Transverse colon (tissue), 4 donors: ENCODE measurements at regions not wholly inside any gene's neighbourhood (a gene's known extent, or its start where the extent isn't known, plus 50 kb on each side); places are given as distances from the start of the nearest gene placed in this dataset.

Source experiments
- DNase-seq: peaks from one replicate; pipeline ENCODE4 v3.0.0-alpha.2; 2019
- H3K27ac ChIP-seq, 4 donors: fragments of 200-600 bp; sonication (generic); 2 replicates each; pipeline ENCODE4 v1.5.1; 2016 to 2018; ENCODE audit warnings: inconsistent platforms in 4 of 4
- H3K27me3 ChIP-seq: fragments of 200-600 bp; sonication (generic); 2 replicates; pipeline ENCODE4 v1.5.1; 2017; ENCODE audit warnings: inconsistent platforms
- H3K36me3 ChIP-seq, 4 donors: fragments of 200-600 bp; sonication (generic); 2 replicates each; pipeline ENCODE4 v1.5.1; 2017 to 2019; ENCODE audit warnings: inconsistent platforms in 4 of 4
- H3K4me1 ChIP-seq, 4 donors: fragments of 200-600 bp; sonication (generic); 2 replicates each; pipeline ENCODE4 v1.5.1; 2017 to 2020; ENCODE audit warnings: inconsistent platforms in 4 of 4
- H3K4me3 ChIP-seq, 4 donors: fragments of 200-600 bp; sonication (generic); 1 replicate in 1 of 4; 2 replicates in 3 of 4; pipeline versions ENCODE4 v1.5.1 to v1.6.1; 2017 to 2019; ENCODE audit warnings: inconsistent platforms in 4 of 4
- H3K9me3 ChIP-seq, 2 donors: fragments of 200-600 bp; sonication (generic); 2 replicates each; pipeline ENCODE4 v1.5.1; 2017 to 2019; ENCODE audit warnings: inconsistent platforms in 2 of 2
- EP300 ChIP-seq: sonication (generic); formaldehyde crosslinking; IDR thresholded peaks from one replicate; pipeline ENCODE4 v1.6.1; 2017; ENCODE audit warnings: antibody characterized with exemption, low read depth
- POLR2A ChIP-seq: fragments of 450-650 bp; IDR thresholded peaks from one replicate; pipeline ENCODE4 v1.6.1; 2016; ENCODE audit warnings: antibody characterized with exemption, mild to moderate bottlenecking, moderate library complexity
- POLR2AphosphoS5 ChIP-seq, 3 donors: sonication (generic); formaldehyde crosslinking; IDR thresholded peaks; one replicate each; pipeline ENCODE4 v1.6.1; 2016; ENCODE audit warnings: antibody characterized with exemption in 3 of 3
- WGBS, 2 donors: methylation state at CpG; one replicate each; pipeline ENCODE4 v1.1.5; 2018; ENCODE audit warnings: low coverage in 1 of 2; 5-methylcytosine and 5-hydroxymethylcytosine counted together
- in situ Hi-C, 4 donors: fragments of 200-750 bp; cut with MboI; loops; one replicate each; pipeline versions ENCODE4 v1.15.0 to v1.15.1; 2017; ENCODE audit warnings: low sequenced_read_pairs in 3 of 4, low pct_ligation_motif_present in 1 of 4, low pct_unique_long_range_greater_than_20kb in 1 of 4
- intact Hi-C: fragments of 100-400 bp; cut with DNase I; formaldehyde crosslinking; loops from one replicate; pipeline ENCODE4 v1.15.1; 2023; ENCODE audit warnings: low total_unique reads
- TF ChIP-seq, protein P1 (sequence below), 5 experiments: fragments of 200-600 bp in 3 of 5; fragments of 450-650 bp in 2 of 5; sonication (generic) in 3 of 5; IDR thresholded peaks; 1 replicate in 2 of 5; 2 replicates in 3 of 5; pipeline ENCODE4 v1.5.1; 2016 to 2017; ENCODE audit warnings: antibody characterized with exemption in 5 of 5, inconsistent platforms in 3 of 5, mild to moderate bottlenecking in 2 of 5, moderate library complexity in 1 of 5

DNA sequence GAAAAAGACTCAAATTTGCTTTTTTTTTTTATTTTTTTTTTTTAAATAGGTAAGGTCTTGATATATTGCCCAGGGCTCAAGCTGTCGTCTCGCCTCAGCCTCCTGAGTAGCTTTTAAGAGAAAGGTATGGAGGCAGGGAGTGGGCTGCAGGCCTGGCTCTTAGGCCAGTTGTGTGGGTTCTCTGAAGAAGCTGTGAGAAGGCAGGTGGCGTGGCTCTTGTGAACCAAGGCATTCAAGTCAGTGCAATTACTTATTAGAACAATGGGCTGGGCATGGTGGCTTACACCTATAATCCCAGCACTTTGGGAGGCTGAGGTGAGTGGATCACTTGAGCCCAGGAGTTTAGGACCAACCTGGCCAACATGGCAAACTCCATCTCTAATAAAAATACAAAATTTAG, 244.0 kb upstream of the SFRP2 start:
- no peaks in the 10 kb centered on the region for H3K36me3 ChIP-seq
- DNase-seq: no peak
- H3K27ac ChIP-seq: no peak overlapping the region
- peaks cover 0 to 3% of the 10 kb centered on the region in 2 donors for H3K9me3 ChIP-seq
- TF ChIP-seq EP300 (no peak), POLR2A (no peak), POLR2AphosphoS5 (IDR thresholded peaks at IDR 0.05) (no peak)
- TF ChIP-seq, protein P1, sequence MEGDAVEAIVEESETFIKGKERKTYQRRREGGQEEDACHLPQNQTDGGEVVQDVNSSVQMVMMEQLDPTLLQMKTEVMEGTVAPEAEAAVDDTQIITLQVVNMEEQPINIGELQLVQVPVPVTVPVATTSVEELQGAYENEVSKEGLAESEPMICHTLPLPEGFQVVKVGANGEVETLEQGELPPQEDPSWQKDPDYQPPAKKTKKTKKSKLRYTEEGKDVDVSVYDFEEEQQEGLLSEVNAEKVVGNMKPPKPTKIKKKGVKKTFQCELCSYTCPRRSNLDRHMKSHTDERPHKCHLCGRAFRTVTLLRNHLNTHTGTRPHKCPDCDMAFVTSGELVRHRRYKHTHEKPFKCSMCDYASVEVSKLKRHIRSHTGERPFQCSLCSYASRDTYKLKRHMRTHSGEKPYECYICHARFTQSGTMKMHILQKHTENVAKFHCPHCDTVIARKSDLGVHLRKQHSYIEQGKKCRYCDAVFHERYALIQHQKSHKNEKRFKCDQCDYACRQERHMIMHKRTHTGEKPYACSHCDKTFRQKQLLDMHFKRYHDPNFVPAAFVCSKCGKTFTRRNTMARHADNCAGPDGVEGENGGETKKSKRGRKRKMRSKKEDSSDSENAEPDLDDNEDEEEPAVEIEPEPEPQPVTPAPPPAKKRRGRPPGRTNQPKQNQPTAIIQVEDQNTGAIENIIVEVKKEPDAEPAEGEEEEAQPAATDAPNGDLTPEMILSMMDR (IDR thresholded peaks at IDR 0.05): no peak
- intact Hi-C loops (no loop called here), in situ Hi-C loops (no loop called here)
- no peak overlapping the region for H3K4me3 ChIP-seq
- no peaks in the 10 kb centered on the region for H3K27me3 ChIP-seq
- H3K4me1 ChIP-seq: no peaks in the 10 kb centered on the region
- WGBS, 2 donors: 85 to 87% methylated on average over 2 to 3 of the region's 3 CpGs

DNA sequence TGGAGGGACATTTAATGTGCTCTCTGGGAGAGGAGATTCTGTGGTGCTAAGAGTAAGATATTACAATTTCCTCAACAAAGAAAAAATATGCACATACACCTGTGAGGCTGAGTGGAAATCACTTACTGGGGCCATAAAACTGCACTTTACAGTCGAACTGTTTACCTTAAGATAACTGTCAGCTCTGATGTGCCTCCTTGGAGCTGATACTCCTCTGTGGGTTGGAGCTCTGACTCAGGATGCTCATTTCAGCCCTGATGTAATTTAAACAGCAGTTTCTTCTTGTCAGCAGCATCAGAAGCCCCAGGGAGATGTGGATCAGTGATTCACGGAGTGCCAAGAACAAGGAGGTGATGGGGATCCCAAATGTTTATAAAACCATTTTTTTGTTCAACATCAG, 241.9 kb upstream of the SFRP2 start:
- H3K36me3 ChIP-seq: no peaks in the 10 kb centered on the region
- 0 to 18% methylated on average over 1 to 2 of the region's 2 CpGs for WGBS, 2 donors
- intact Hi-C loops (no loop called here), in situ Hi-C loops (no loop called here)
- TF ChIP-seq POLR2A (no peak), POLR2AphosphoS5 (IDR thresholded peaks at IDR 0.05) (no peak), EP300 (no peak)
- TF ChIP-seq, protein P1 (IDR thresholded peaks at IDR 0.05): no peak
- no peak overlapping the region for H3K27ac ChIP-seq
- H3K9me3 ChIP-seq: peaks cover 0 to 3% of the 10 kb centered on the region in 2 donors
- H3K27me3 ChIP-seq: no peaks in the 10 kb centered on the region
- no peak overlapping the region for H3K4me3 ChIP-seq
- DNase-seq: no peak
- H3K4me1 ChIP-seq: no peaks in the 10 kb centered on the region

DNA sequence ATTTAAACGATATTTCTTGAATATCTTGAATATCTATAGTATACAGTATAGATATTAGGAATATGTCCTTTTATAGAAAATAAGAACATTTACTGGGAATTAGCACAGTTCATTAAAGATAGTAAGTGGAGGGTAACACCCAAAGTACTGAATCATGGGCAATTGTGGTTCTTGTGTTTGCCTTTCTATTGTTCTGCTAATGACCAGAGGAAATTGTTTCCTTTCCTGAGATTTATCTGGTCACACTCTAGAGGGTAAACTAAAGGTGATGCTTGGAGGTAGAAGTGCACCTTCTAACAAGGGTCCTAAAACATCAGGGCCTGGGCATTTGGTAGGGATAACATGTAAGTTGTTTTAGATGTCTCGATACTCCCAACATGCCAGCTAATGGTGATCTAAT, 241.3 kb upstream of the SFRP2 start:
- Histone ChIP-seq H3K4me1 (no peaks in the 10 kb centered on the region), H3K27ac (no peak overlapping the region), H3K27me3 (no peaks in the 10 kb centered on the region), H3K4me3 (no peak overlapping the region), H3K36me3 (no peaks in the 10 kb centered on the region), H3K9me3 (peaks cover 0 to 3% of the 10 kb centered on the region in 2 donors)
- TF ChIP-seq EP300 (no peak), POLR2AphosphoS5 (IDR thresholded peaks at IDR 0.05) (no peak), POLR2A (no peak)
- TF ChIP-seq, protein P1 (IDR thresholded peaks at IDR 0.05): no peak
- intact Hi-C loops (no loop called here), in situ Hi-C loops (no loop called here)
- WGBS, 2 donors: 48 to 57% methylated on average over 2 of the region's 2 CpGs
- DNase-seq: no peak

DNA sequence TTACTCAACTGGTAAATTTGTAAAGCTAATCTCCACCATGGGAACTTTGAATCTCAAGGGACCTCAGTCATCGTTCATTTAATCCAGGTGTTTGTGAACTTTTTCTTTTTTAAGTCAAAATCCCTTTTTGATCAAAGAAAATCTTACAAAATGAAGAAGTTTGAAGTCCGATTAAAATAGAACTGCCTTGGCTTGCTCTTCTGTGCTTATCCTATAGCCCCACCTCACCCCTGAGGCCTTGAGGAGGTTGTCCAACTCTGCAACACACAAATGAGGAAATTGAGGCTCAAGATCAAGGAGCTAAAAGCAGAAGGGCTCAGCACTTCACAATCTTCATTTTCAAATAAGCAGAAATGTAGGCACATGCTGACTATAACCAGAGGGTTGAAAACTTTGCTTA, 240.3 kb upstream of the SFRP2 start:
- Histone ChIP-seq H3K4me1 (no peaks in the 10 kb centered on the region), H3K9me3 (peaks cover 0 to 3% of the 10 kb centered on the region in 2 donors), H3K27ac (no peak overlapping the region), H3K36me3 (no peaks in the 10 kb centered on the region), H3K4me3 (no peak overlapping the region), H3K27me3 (no peaks in the 10 kb centered on the region)
- no peak for DNase-seq
- intact Hi-C loops (no loop called here), in situ Hi-C loops (no loop called here)
- no peak for TF ChIP-seq EP300
- TF ChIP-seq, protein P1 (IDR thresholded peaks at IDR 0.05): no peak
- TF ChIP-seq POLR2A: no peak
- 71 to 85% methylated on average over 2 of the region's 2 CpGs for WGBS, 2 donors
